Gastroesophageal sphincter (tissue), 4 donors: ENCODE measurements at regions not wholly inside any gene's neighbourhood (a gene's known extent, or its start where the extent isn't known, plus 50 kb on each side); places are given as distances from the start of the nearest gene placed in this dataset.

Source experiments
- ATAC-seq: fragments of 150-250 bp; one replicate; pipeline ENCODE4 v1.9.1; 2016; ENCODE audit warnings: mild to moderate bottlenecking, moderate library complexity
- H3K27ac ChIP-seq, 4 donors: fragments of 200-600 bp; sonication (generic) in 3 of 4; 1 replicate in 3 of 4; 2 replicates in 1 of 4; pipeline ENCODE4 v1.5.1; 2016 to 2019
- H3K27me3 ChIP-seq: fragments of 200-600 bp; sonication (generic); one replicate; pipeline ENCODE4 v1.5.1; 2019
- H3K36me3 ChIP-seq, 2 donors: fragments of 200-600 bp; sonication (generic); one replicate each; pipeline ENCODE4 v1.5.1; 2019; ENCODE audit warnings: control low read depth in 1 of 2
- H3K4me1 ChIP-seq, 3 donors: fragments of 200-600 bp; sonication (generic); 1 replicate in 2 of 3; 2 replicates in 1 of 3; pipeline ENCODE4 v1.5.1; 2016 to 2019; ENCODE audit warnings: control low read depth in 2 of 3
- H3K4me3 ChIP-seq, 2 donors: fragments of 200-600 bp; sonication (generic); one replicate each; pipeline ENCODE4 v1.5.1; 2019; ENCODE audit warnings: mild to moderate bottlenecking in 1 of 2, moderate library complexity in 1 of 2
- H3K9me3 ChIP-seq, 3 donors: fragments of 200-600 bp; sonication (generic); one replicate each; pipeline ENCODE4 v1.5.1; 2017 to 2019; ENCODE audit warnings: control low read depth in 2 of 3
- CTCF ChIP-seq, 4 experiments: fragments of 200-600 bp in 2 of 4; fragments of 450-650 bp in 2 of 4; sonication (generic) in 1 of 4; IDR thresholded peaks; one replicate each; pipeline ENCODE4 v1.5.1; 2017 to 2019; ENCODE audit warnings: antibody characterized with exemption in 4 of 4, mild to moderate bottlenecking in 2 of 4, moderate library complexity in 2 of 4
- EP300 ChIP-seq: sonication (generic); formaldehyde crosslinking; IDR thresholded peaks from one replicate; pipeline ENCODE4 v1.6.1; 2017; ENCODE audit warnings: antibody characterized with exemption, mild to moderate bottlenecking
- POLR2A ChIP-seq, 2 donors: fragments of 450-650 bp; IDR thresholded peaks; one replicate each; pipeline ENCODE4 v1.6.1; 2017; ENCODE audit warnings: antibody characterized with exemption in 2 of 2, mild to moderate bottlenecking in 2 of 2, moderate library complexity in 1 of 2
- POLR2AphosphoS5 ChIP-seq: sonication (generic); formaldehyde crosslinking; IDR thresholded peaks from one replicate; pipeline ENCODE4 v1.6.1; 2017; ENCODE audit warnings: antibody characterized with exemption
- WGBS, 2 donors: methylation state at CpG; one replicate each; pipeline ENCODE4 v1.1.5; 2018; ENCODE audit warnings: low coverage in 1 of 2; 5-methylcytosine and 5-hydroxymethylcytosine counted together

GRCh38 chr10:113985297-113985844, 58.3 kb upstream of the ADRB1 start:
- no peaks in the 10 kb centered on the region for H3K27me3 ChIP-seq
- no peak overlapping the region for H3K27ac ChIP-seq
- WGBS, 2 donors = 81 to 93% methylated on average over 5 of the region's 5 CpGs
- no peaks in the 10 kb centered on the region for H3K9me3 ChIP-seq
- H3K4me1 ChIP-seq = no peaks in the 10 kb centered on the region
- no peak for ATAC-seq
- H3K36me3 ChIP-seq = no peaks in the 10 kb centered on the region
- H3K4me3 ChIP-seq = no peak overlapping the region
- no peak for TF ChIP-seq CTCF (IDR thresholded peaks at IDR 0.05)
- no peak for TF ChIP-seq EP300
- TF ChIP-seq POLR2A (IDR thresholded peaks at IDR 0.05) = no peak
- no peak for TF ChIP-seq POLR2AphosphoS5

GRCh38 chr10:113986316-113986715, 57.4 kb upstream of the ADRB1 start:
- H3K27me3 ChIP-seq = no peaks in the 10 kb centered on the region
- H3K4me1 ChIP-seq = no peaks in the 10 kb centered on the region
- no peak for ATAC-seq
- no peak overlapping the region for H3K4me3 ChIP-seq
- TF ChIP-seq POLR2AphosphoS5 (no peak), EP300 (no peak), CTCF (IDR thresholded peaks at IDR 0.05) (no peak), POLR2A (IDR thresholded peaks at IDR 0.05) (no peak)
- H3K9me3 ChIP-seq = no peaks in the 10 kb centered on the region
- 86 to 97% methylated on average over 6 of the region's 6 CpGs for WGBS, 2 donors
- no peak overlapping the region for H3K27ac ChIP-seq
- no peaks in the 10 kb centered on the region for H3K36me3 ChIP-seq

GRCh38 chr10:113987156-113987555, 56.5 kb upstream of the ADRB1 start:
- H3K4me1 ChIP-seq = peaks cover 0 to 1% (median 0%) of the 10 kb centered on the region in 3 donors
- TF ChIP-seq EP300 = no peak
- no peak for TF ChIP-seq POLR2A (IDR thresholded peaks at IDR 0.05)
- no peak for TF ChIP-seq POLR2AphosphoS5
- TF ChIP-seq CTCF (IDR thresholded peaks at IDR 0.05) = no peak
- no peaks in the 10 kb centered on the region for H3K9me3 ChIP-seq
- H3K4me3 ChIP-seq = no peak overlapping the region
- no peak for ATAC-seq
- 72 to 86% methylated on average over 2 to 3 of the region's 3 CpGs for WGBS, 2 donors
- H3K27me3 ChIP-seq = no peaks in the 10 kb centered on the region
- no peaks in the 10 kb centered on the region for H3K36me3 ChIP-seq
- H3K27ac ChIP-seq = no peak overlapping the region

- Histone ChIP-seq H3K4me1 (peaks cover 0 to 8% (median 0%) of the 10 kb centered on the region in 3 donors), H3K9me3 (no peaks in the 10 kb centered on the region), H3K36me3 (no peaks in the 10 kb centered on the region), H3K27ac (no peak overlapping the region), H3K4me3 (no peak overlapping the region), H3K27me3 (no peaks in the 10 kb centered on the region)
- no peak for ATAC-seq
- TF ChIP-seq POLR2AphosphoS5 (no peak), POLR2A (IDR thresholded peaks at IDR 0.05) (no peak), EP300 (no peak)
- 79 to 91% methylated on average over 1 to 2 of the region's 2 CpGs for WGBS, 2 donors
Observed at GRCh38 chr10:113987805-113988204, 55.9 kb upstream of the ADRB1 start.

- WGBS, 2 donors = 93 to 100% methylated on average over 2 to 3 of the region's 3 CpGs
- H3K4me1 ChIP-seq = peaks cover 0 to 10% (median 0%) of the 10 kb centered on the region in 3 donors
- H3K36me3 ChIP-seq = no peaks in the 10 kb centered on the region
- no peak for ATAC-seq
- H3K27me3 ChIP-seq = no peaks in the 10 kb centered on the region
- H3K9me3 ChIP-seq = no peaks in the 10 kb centered on the region
- TF ChIP-seq CTCF (IDR thresholded peaks at IDR 0.05) (no peak), POLR2A (IDR thresholded peaks at IDR 0.05) (no peak)
- H3K27ac ChIP-seq = no peak overlapping the region
- H3K4me3 ChIP-seq = no peak overlapping the region
Observed at GRCh38 chr10:113988535-113988934, 55.1 kb upstream of the ADRB1 start.
